ENCODE measurements at regions not wholly inside any gene's neighbourhood (a gene's known extent, or its start where the extent isn't known, plus 50 kb on each side); places are given as distances from the start of the nearest gene placed in this dataset.

DNA sequence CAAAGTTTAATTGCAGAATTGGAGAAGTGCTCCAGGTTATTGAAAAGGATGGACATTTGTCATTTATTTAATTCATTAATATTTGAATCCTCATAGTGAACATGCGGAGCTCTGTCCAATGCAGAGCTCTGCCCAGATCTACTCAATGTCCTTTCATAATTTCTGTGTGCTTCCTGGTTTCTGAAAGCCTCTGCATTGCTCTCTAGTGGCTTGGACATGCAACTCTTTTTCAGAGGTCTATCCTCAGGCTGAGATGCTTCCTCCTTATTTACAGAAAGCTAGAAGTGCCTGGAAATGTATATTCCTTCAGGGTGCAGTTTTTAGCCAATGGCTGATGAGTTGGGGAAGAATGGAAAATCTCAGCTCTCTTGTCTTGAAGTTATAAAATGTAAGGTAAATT, 786.1 kb upstream of the AADAT start:
- WGBS, 2 donors, result 91 to 94% methylated on average over 1 of the region's 1 CpG
- Histone ChIP-seq H3K4me3 (no peak overlapping the region), H3K9me3 (no peaks in the 10 kb centered on the region), H3K27me3 (no peaks in the 10 kb centered on the region), H3K4me1 (no peaks in the 10 kb centered on the region), H3K27ac (no peak overlapping the region), H3K36me3 (no peaks in the 10 kb centered on the region)
- ATAC-seq, result no peak
- no peak for DNase-seq
- intact Hi-C loops (cut with DNase I), result no loop called here
- TF ChIP-seq, protein P1, sequence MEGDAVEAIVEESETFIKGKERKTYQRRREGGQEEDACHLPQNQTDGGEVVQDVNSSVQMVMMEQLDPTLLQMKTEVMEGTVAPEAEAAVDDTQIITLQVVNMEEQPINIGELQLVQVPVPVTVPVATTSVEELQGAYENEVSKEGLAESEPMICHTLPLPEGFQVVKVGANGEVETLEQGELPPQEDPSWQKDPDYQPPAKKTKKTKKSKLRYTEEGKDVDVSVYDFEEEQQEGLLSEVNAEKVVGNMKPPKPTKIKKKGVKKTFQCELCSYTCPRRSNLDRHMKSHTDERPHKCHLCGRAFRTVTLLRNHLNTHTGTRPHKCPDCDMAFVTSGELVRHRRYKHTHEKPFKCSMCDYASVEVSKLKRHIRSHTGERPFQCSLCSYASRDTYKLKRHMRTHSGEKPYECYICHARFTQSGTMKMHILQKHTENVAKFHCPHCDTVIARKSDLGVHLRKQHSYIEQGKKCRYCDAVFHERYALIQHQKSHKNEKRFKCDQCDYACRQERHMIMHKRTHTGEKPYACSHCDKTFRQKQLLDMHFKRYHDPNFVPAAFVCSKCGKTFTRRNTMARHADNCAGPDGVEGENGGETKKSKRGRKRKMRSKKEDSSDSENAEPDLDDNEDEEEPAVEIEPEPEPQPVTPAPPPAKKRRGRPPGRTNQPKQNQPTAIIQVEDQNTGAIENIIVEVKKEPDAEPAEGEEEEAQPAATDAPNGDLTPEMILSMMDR (IDR thresholded peaks at IDR 0.05), result no peak

DNA sequence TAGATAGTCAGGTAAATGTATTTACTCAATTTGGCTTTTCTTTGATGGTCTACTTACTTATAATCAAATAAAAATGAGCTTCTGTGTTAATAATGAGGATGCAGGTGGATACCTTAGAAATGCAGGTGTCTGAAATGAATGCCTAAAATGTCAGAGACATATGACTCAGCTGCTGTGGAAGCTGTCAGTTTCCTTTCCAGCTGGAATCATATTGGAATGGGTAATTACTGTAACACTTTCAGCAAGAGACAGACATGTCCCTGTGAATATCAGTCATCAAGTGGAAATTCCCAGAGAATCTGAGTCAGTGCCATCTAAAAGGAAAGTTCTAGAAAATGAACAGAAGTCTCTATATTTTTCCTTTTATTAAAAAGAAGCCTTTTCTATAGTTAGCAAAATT, 783.0 kb upstream of the AADAT start:
- Histone ChIP-seq H3K27me3 (no peaks in the 10 kb centered on the region), H3K36me3 (no peaks in the 10 kb centered on the region), H3K9me3 (no peaks in the 10 kb centered on the region), H3K4me3 (no peak overlapping the region), H3K27ac (no peak overlapping the region), H3K4me1 (no peaks in the 10 kb centered on the region)
- intact Hi-C loops (cut with DNase I), result no loop called here
- no peak for ATAC-seq
- TF ChIP-seq, protein P1 (IDR thresholded peaks at IDR 0.05), result no peak
- DNase-seq, result no peak

- TF ChIP-seq, protein P1 (IDR thresholded peaks at IDR 0.05), result no peak
- intact Hi-C loops (cut with DNase I), result no loop called here
- Histone ChIP-seq H3K27me3 (no peaks in the 10 kb centered on the region), H3K4me1 (no peaks in the 10 kb centered on the region), H3K4me3 (no peak overlapping the region), H3K9me3 (peaks cover 0 to 6% (median 0%) of the 10 kb centered on the region in 11 donors), H3K36me3 (no peaks in the 10 kb centered on the region), H3K27ac (no peak overlapping the region)
- no peak for ATAC-seq
- 33 to 41% methylated on average over 1 of the region's 1 CpG for WGBS, 2 donors
- no peak for DNase-seq
Measured at GRCh38 chr4:170868170-170868569, 778.4 kb upstream of the AADAT start.

DNA sequence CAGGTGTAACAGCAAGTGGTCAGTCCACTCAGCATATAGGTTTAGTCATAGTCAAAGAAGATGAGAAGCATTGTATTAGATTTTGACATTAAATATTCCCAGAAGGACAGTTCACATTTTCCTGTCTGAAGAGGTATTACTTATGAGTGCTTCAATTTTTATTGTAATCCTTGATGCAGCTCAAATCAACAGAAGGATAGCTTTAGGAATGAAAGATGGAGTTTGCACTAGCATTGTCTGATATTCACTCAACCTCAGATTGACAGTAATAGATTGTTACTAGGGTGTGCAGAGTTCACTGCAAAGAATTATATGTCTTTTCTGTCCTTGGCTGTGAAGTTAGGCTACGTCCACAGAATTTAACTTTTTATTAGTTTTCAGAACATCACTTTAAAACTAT, 764.3 kb upstream of the AADAT start:
- intact Hi-C loops (cut with DNase I), result loop anchor here in 3 of 10 donors (5.0 to 10.0 kb wide), 3 partner anchors 589 to 717 kb away; no protein-coding TSS in a partner anchor
- Histone ChIP-seq H3K36me3 (no peaks in the 10 kb centered on the region), H3K4me1 (no peaks in the 10 kb centered on the region), H3K4me3 (no peak overlapping the region), H3K27ac (no peak overlapping the region), H3K9me3 (no peaks in the 10 kb centered on the region), H3K27me3 (no peaks in the 10 kb centered on the region)
- whole genome bisulfite sequencing, 2 donors, result 49 to 61% methylated on average over 1 of the region's 1 CpG
- DNase-seq (no peak), ATAC-seq (no peak)
- TF ChIP-seq, protein P1 (IDR thresholded peaks at IDR 0.05), result no peak

Measured in heart right ventricle (tissue), 16 donors.